ENCODE measurements at regions not wholly inside any gene's neighbourhood (a gene's known extent, or its start where the extent isn't known, plus 50 kb on each side); places are given as distances from the start of the nearest gene placed in this dataset.

GRCh38 chr20:6852478-6852877 is 85.0 kb downstream of the BMP2 start:
- peaks cover 8% of the 10 kb centered on the region; the same call in 2 of the 3 replicates for H3K4me1 Mint-ChIP-seq
- no peaks in the 10 kb centered on the region for H3F3A ChIP-seq (replicated peaks; ENCODE audit: low read depth)
- no peaks in the 10 kb centered on the region for H3K27me3 ChIP-seq (ENCODE audit: insufficient read depth)
- H3K27ac Mint-ChIP-seq = no peak overlapping the region
- DNase-seq (ENCODE audit: low spot score) (no peak), ATAC-seq (no peak)
- no peak overlapping the region for H3K4me3 ChIP-seq
- TF ChIP-seq ZNF114 (CRISPR knock-in tag; IDR thresholded peaks at IDR 0.05) (no peak), NANOG (IDR thresholded peaks at IDR 0.05; ENCODE audit: borderline replicate concordance) (no peak), REST (IDR thresholded peaks at IDR 0.05; ENCODE audit: unreplicated experiment) (no peak), POLR2AphosphoS5 (IDR thresholded peaks at IDR 0.05; ENCODE audit: low read depth) (no peak), ETS1 (IDR thresholded peaks at IDR 0.05) (no peak), CREB1 (CRISPR knock-in tag; IDR thresholded peaks at IDR 0.05; ENCODE audit: low read depth) (no peak), ZNF331 (CRISPR knock-in tag; IDR thresholded peaks at IDR 0.05; ENCODE audit: low read depth) (no peak), EZH2 (IDR thresholded peaks at IDR 0.05; ENCODE audit: low read depth, unreplicated experiment) (no peak), STAT1 (IDR thresholded peaks at IDR 0.05; ENCODE audit: unreplicated experiment) (no peak), EZH2phosphoT487 (IDR thresholded peaks at IDR 0.05; ENCODE audit: unreplicated experiment) (no peak), CTCF (conservative IDR thresholded peaks at IDR 0.05; ENCODE audit: low read depth in 2 of 2) (no peak), ZNF462 (CRISPR knock-in tag; IDR thresholded peaks at IDR 0.05) (no peak), JUNB (IDR thresholded peaks at IDR 0.05; ENCODE audit: unreplicated experiment) (no peak)
- no peak overlapping the region for H3K4me2 ChIP-seq
- peaks cover 14% of the 10 kb centered on the region for H3K4me1 ChIP-seq (ENCODE audit: insufficient read depth)
- H3K27me3 Mint-ChIP-seq (ENCODE audit: insufficient read depth, low read depth, poor library complexity) = peaks cover 2% of the 10 kb centered on the region
- H3K79me2 ChIP-seq (replicated peaks; ENCODE audit: insufficient read depth) = no peaks in the 10 kb centered on the region
- no peaks in the 10 kb centered on the region for H4K20me1 ChIP-seq (replicated peaks; ENCODE audit: insufficient read depth)
- 0 out of 2 replicates have a peak, but pooled peaks cover 7% of the 10 kb centered on the region for H3K9me2 ChIP-seq (ENCODE audit: insufficient read depth)
- no peak overlapping the region for H3K27ac ChIP-seq (ENCODE audit: low read depth)
- no peak overlapping the region for H2AFZ ChIP-seq
- H3K36me3 Mint-ChIP-seq (ENCODE audit: low read depth) = no peaks in the 10 kb centered on the region
- H3K9me3 Mint-ChIP-seq = no peaks in the 10 kb centered on the region
- no peak overlapping the region for H3K4me3 Mint-ChIP-seq
- no peaks in the 10 kb centered on the region for H3K36me3 ChIP-seq (ENCODE audit: insufficient read depth)

Data from GM23338 (cell line).